HCT116 (cell line): ENCODE measurements at regions not wholly inside any gene's neighbourhood (a gene's known extent, or its start where the extent isn't known, plus 50 kb on each side); places are given as distances from the start of the nearest gene placed in this dataset.

ENCODE experiments used
- ATAC-seq: fragments of 200-7000 bp; cut with Tn5 transposase; 2 replicates; pipeline ENCODE4 v1.9.1; 2020; ENCODE audit warnings: mild to moderate bottlenecking, moderate library complexity
- BruUV-seq: library from RNA; stranded (reverse); fragments of 400-500 nt; replicated peaks from 2 replicates; lab custom pipeline; 2021; lab: Mats Ljungman, UMichigan
- CTCF ChIA-PET: fragments of 300-600 bp; sonication (Branson Sonifier 250); formaldehyde crosslinking; loops from one replicate; lab custom pipeline; 2021; ENCODE audit warnings: antibody characterized with exemption; lab: Charles Lee
- POLR2A ChIA-PET: fragments of 300-600, 350-600 bp; sonication (Branson Sonifier 250); formaldehyde crosslinking; loops from one replicate; lab custom pipeline; 2021; ENCODE audit warnings: antibody characterized with exemption; lab: Charles Lee
- RAD21 ChIA-PET, 2 experiments: fragments of 300-600 bp; sonication (Branson Sonifier 250); formaldehyde crosslinking; loops; one replicate each; lab custom pipeline; 2023; ENCODE audit warnings: low total read pairs in 2 of 2; ENCODE audit not compliant: uncharacterized antibody in 2 of 2, unreplicated experiment in 2 of 2, low non-redundant PET in 1 of 2; lab: Charles Lee
- DNase-seq: peaks from one replicate; pipeline ENCODE4 v3.0.0-alpha.2; 2010; ENCODE audit warnings: low read depth, low spot score
- H2AFZ ChIP-seq: fragments of 200-600 bp; shearing (Covaris generic), sonication (generic); 2 replicates; pipeline ENCODE4 v1.6.1; 2017; ENCODE audit warnings: low read depth, mixed run types, mixed read lengths, antibody characterized with exemption, low read length; ENCODE audit not compliant: poor library complexity, severe bottlenecking
- H3K27ac ChIP-seq: 2 replicates; pipeline ENCODE4 v1.5.1; 2012; ENCODE audit warnings: low read depth, low read length
- H3K27me3 ChIP-seq: fragments of 200-600 bp; sonication (generic); 2 replicates; pipeline ENCODE4 v1.6.1; 2016; ENCODE audit warnings: mixed run types, low read length, mixed read lengths; ENCODE audit not compliant: insufficient read depth
- H3K36me3 ChIP-seq, 2 experiments: fragments of 200-500 bp in 1 of 2; fragments of 200-600 bp in 1 of 2; sonication (Bioruptor generic) in 1 of 2; sonication (generic) in 1 of 2; 2 replicates each; pipeline versions ENCODE4 v1.5.1 to v1.6.1; 2014 to 2016; ENCODE audit warnings: low read length in 2 of 2, inconsistent platforms in 1 of 2, mixed read lengths in 1 of 2, mixed run types in 1 of 2; ENCODE audit not compliant: insufficient read depth in 2 of 2, control insufficient read depth in 1 of 2
- H3K4me1 ChIP-seq, 2 experiments: fragments of 200-600 bp in 1 of 2; sonication (generic) in 1 of 2; 2 replicates each; pipeline versions ENCODE4 v1.5.1 to v1.6.1; 2012 to 2017; ENCODE audit warnings: low read length in 2 of 2, inconsistent platforms in 1 of 2, mild to moderate bottlenecking in 1 of 2, mixed read lengths in 1 of 2, mixed run types in 1 of 2, moderate library complexity in 1 of 2; ENCODE audit not compliant: insufficient read depth in 2 of 2, control insufficient read depth in 1 of 2
- H3K4me2 ChIP-seq: fragments of 200-600 bp; sonication (generic); 2 replicates; pipeline ENCODE4 v1.6.1; 2017; ENCODE audit warnings: mixed run types, low read length, mixed read lengths
- H3K4me3 ChIP-seq, 2 experiments: fragments of 200-600 bp in 1 of 2; sonication (generic) in 1 of 2; replicated peaks in 1 of 2; 2 replicates each; pipeline ENCODE4 v1.5.1; 2011 to 2016; ENCODE audit warnings: low read length in 2 of 2, control low read depth in 1 of 2, low read depth in 1 of 2, mild to moderate bottlenecking in 1 of 2, mixed read lengths in 1 of 2, mixed run types in 1 of 2
- H3K79me2 ChIP-seq: fragments of 200-600 bp; sonication (generic); 2 replicates; pipeline ENCODE4 v1.6.1; 2017; ENCODE audit warnings: mild to moderate bottlenecking, mixed run types, low read length, moderate library complexity, mixed read lengths; ENCODE audit not compliant: insufficient read depth
- H3K9ac ChIP-seq: fragments of 200-600 bp; sonication (generic); 2 replicates; pipeline ENCODE4 v1.6.1; 2016; ENCODE audit warnings: low read length, mixed read lengths
- H3K9me2 ChIP-seq: fragments of 200-600 bp; sonication (generic), shearing (Covaris generic); 2 replicates; pipeline ENCODE4 v1.6.1; 2017; ENCODE audit warnings: mixed run types, mild to moderate bottlenecking, moderate library complexity; ENCODE audit not compliant: insufficient read depth
- H3K9me3 ChIP-seq, 2 experiments: fragments of 200-500 bp in 1 of 2; fragments of 200-600 bp in 1 of 2; sonication (Bioruptor generic) in 1 of 2; sonication (generic) in 1 of 2; 2 replicates each; pipeline ENCODE4 v1.6.1; 2014 to 2017; ENCODE audit warnings: low read length in 2 of 2, mixed read lengths in 2 of 2, inconsistent platforms in 1 of 2, low read depth in 1 of 2, mild to moderate bottlenecking in 1 of 2, mixed run types in 1 of 2, moderate library complexity in 1 of 2; ENCODE audit not compliant: control insufficient read depth in 1 of 2, insufficient read depth in 1 of 2
- H4K20me1 ChIP-seq: fragments of 200-600 bp; sonication (generic), shearing (Covaris generic); 2 replicates; pipeline ENCODE4 v1.6.1; 2017; ENCODE audit warnings: mixed run types, mild to moderate bottlenecking, moderate library complexity; ENCODE audit not compliant: insufficient read depth
- ATF3 ChIP-seq: IDR thresholded peaks from 2 replicates; pipeline ENCODE4 v1.6.1; 2012
- CBX3 ChIP-seq: IDR thresholded peaks from 2 replicates; pipeline ENCODE4 v1.6.1; 2012; ENCODE audit warnings: low read depth
- CEBPB ChIP-seq: IDR thresholded peaks from 2 replicates; pipeline ENCODE4 v1.6.1; 2012; ENCODE audit warnings: low read depth
- CTCF ChIP-seq, 3 experiments: fragments of 200-600 bp in 1 of 3; sonication (generic) in 1 of 3; IDR thresholded peaks in 2 of 3; conservative IDR thresholded peaks in 1 of 3; 2 replicates each; pipeline ENCODE4 v1.5.1; 2012 to 2017; ENCODE audit warnings: low read depth in 2 of 3, low read length in 2 of 3, antibody characterized with exemption in 1 of 3, borderline replicate concordance in 1 of 3, control low read depth in 1 of 3, mild to moderate bottlenecking in 1 of 3, mixed read lengths in 1 of 3, mixed run types in 1 of 3, moderate library complexity in 1 of 3; ENCODE audit not compliant: insufficient read depth in 1 of 3
- EZH2 ChIP-seq: fragments of 200-600 bp; sonication (generic); IDR thresholded peaks from 2 replicates; pipeline ENCODE4 v1.6.1; 2017; ENCODE audit warnings: antibody characterized with exemption, mixed run types
- EZH2phosphoT487 ChIP-seq: fragments of 200-600 bp; IDR thresholded peaks from 2 replicates; pipeline ENCODE4 v1.6.1; 2018; ENCODE audit warnings: antibody characterized with exemption, borderline replicate concordance
- FOSL1 ChIP-seq: IDR thresholded peaks from 2 replicates; pipeline ENCODE4 v1.6.1; 2012; ENCODE audit warnings: low read depth
- MAX ChIP-seq: IDR thresholded peaks from 2 replicates; pipeline ENCODE4 v1.6.1; 2012
- POLR2A ChIP-seq: IDR thresholded peaks from 2 replicates; pipeline ENCODE4 v1.7.0; 2011; ENCODE audit warnings: borderline replicate concordance; ENCODE audit not compliant: insufficient read depth, insufficient read length; ENCODE audit errors: extremely low read depth
- REST ChIP-seq: IDR thresholded peaks from 2 replicates; pipeline ENCODE4 v1.6.1; 2012; ENCODE audit warnings: low read depth
- SIN3A ChIP-seq: IDR thresholded peaks from 2 replicates; pipeline ENCODE4 v1.6.1; 2012; ENCODE audit warnings: low read depth
- SP1 ChIP-seq: IDR thresholded peaks from 2 replicates; pipeline ENCODE4 v1.6.1; 2012; ENCODE audit warnings: low read depth
- YY1 ChIP-seq: IDR thresholded peaks from 2 replicates; pipeline ENCODE4 v1.6.1; 2011; ENCODE audit warnings: low read length, low read depth, moderate library complexity, mild to moderate bottlenecking; ENCODE audit not compliant: insufficient replicate concordance; ENCODE audit errors: extremely low read depth
- ZFX ChIP-seq: fragments of 450-650 bp; IDR thresholded peaks from 2 replicates; pipeline ENCODE4 v1.6.1; 2017
- ZNF274 ChIP-seq: fragments of 200-500 bp; sonication (Bioruptor generic); IDR thresholded peaks from 2 replicates; pipeline ENCODE4 v1.6.1; 2014; ENCODE audit warnings: mild to moderate bottlenecking, low read depth, low read length, inconsistent platforms
- intact Hi-C: fragments of 100-400 bp; cut with micrococcal nuclease; formaldehyde crosslinking; loops from 2 replicates; pipeline ENCODE4 v1.10.0; 2022

- TF ChIP-seq REST = no peak
- no peak for TF ChIP-seq SP1
- no peak for TF ChIP-seq MAX
- no peak for TF ChIP-seq EZH2phosphoT487
- TF ChIP-seq ATF3 = no peak
Measured at GRCh38 chr15:62835351-62835750, 207.2 kb upstream of the TPM1 start (continued).

GRCh38 chr15:62835762-62836161 is 206.8 kb upstream of the TPM1 start:
- H3K9ac ChIP-seq = no peak overlapping the region
- ATAC-seq (no peak), DNase-seq (no peak)
- H3K27ac ChIP-seq = no peak overlapping the region
- intact Hi-C loops = no loop called here
- H3K4me2 ChIP-seq = no peak overlapping the region
- H3K27me3 ChIP-seq = no peaks in the 10 kb centered on the region
- H2AFZ ChIP-seq = no peak overlapping the region
- BruUV-seq = no TSS peak
- no peaks in the 10 kb centered on the region for H4K20me1 ChIP-seq
- H3K4me3 ChIP-seq = no peak overlapping the region
- no peaks in the 10 kb centered on the region for H3K9me2 ChIP-seq
- ChIA-PET RAD21 (no interaction called here), CTCF (no interaction called here), POLR2A (no interaction called here)
- no peaks in the 10 kb centered on the region for H3K79me2 ChIP-seq
- H3K4me1 ChIP-seq = no peaks in the 10 kb centered on the region
- H3K9me3 ChIP-seq = no peaks in the 10 kb centered on the region
- H3K36me3 ChIP-seq = no peaks in the 10 kb centered on the region
- no peak for TF ChIP-seq CEBPB
- no peak for TF ChIP-seq ZNF274
- TF ChIP-seq SIN3A = no peak
- no peak for TF ChIP-seq CTCF (IDR thresholded peaks at IDR 0.05 in 2 of 3, conservative IDR thresholded peaks at IDR 0.05 in 1 of 3; ENCODE audit: borderline replicate concordance in 1 of 3, insufficient read depth in 1 of 3, low read depth in 2 of 3, low read length in 2 of 3)
- no peak for TF ChIP-seq ZFX
- TF ChIP-seq POLR2A = no peak
- no peak for TF ChIP-seq FOSL1
- TF ChIP-seq CBX3 = no peak
- no peak for TF ChIP-seq YY1
- TF ChIP-seq MAX = no peak
- TF ChIP-seq EZH2 = no peak
